Gastrocnemius medialis (tissue), 4 donors: ENCODE measurements at regions not wholly inside any gene's neighbourhood (a gene's known extent, or its start where the extent isn't known, plus 50 kb on each side); places are given as distances from the start of the nearest gene placed in this dataset.
"Not testable (repeated sequence)": the region's sequence is repeated elsewhere in the genome, so short reads cannot be mapped to it uniquely, and the experiment has no call there.

Experiments
- ATAC-seq, 2 donors: fragments of 150-250 bp; one replicate each; pipeline ENCODE4 v1.9.1; 2016
- DNase-seq, 2 donors: peaks; one replicate each; pipeline ENCODE4 v3.0.0-alpha.2; 2019
- H3K27ac ChIP-seq, 4 donors: fragments of 200-600 bp; sonication (generic); 1 replicate in 1 of 4; 2 replicates in 3 of 4; pipeline ENCODE4 v1.5.1; 2016 to 2018; ENCODE audit warnings: mild to moderate bottlenecking in 2 of 4, moderate library complexity in 1 of 4
- H3K27me3 ChIP-seq, 3 donors: fragments of 200-600 bp; sonication (generic) in 2 of 3; 1 replicate in 1 of 3; 2 replicates in 2 of 3; pipeline versions ENCODE4 v1.5.1 to v1.6.0; 2016 to 2019; ENCODE audit warnings: mild to moderate bottlenecking in 1 of 3, moderate library complexity in 1 of 3
- H3K36me3 ChIP-seq, 2 donors: fragments of 200-600 bp; sonication (generic) in 1 of 2; one replicate each; pipeline ENCODE4 v1.5.1; 2017 to 2018
- H3K4me1 ChIP-seq, 2 donors: fragments of 200-600 bp; sonication (generic) in 1 of 2; one replicate each; pipeline ENCODE4 v1.5.1; 2016 to 2017; ENCODE audit warnings: mild to moderate bottlenecking in 2 of 2
- H3K4me3 ChIP-seq, 4 donors: fragments of 200-600 bp; sonication (generic) in 3 of 4; 1 replicate in 1 of 4; 2 replicates in 3 of 4; pipeline ENCODE4 v1.5.1; 2016 to 2019; ENCODE audit warnings: mild to moderate bottlenecking in 2 of 4
- H3K9me3 ChIP-seq, 3 donors: fragments of 200-600 bp; sonication (generic) in 2 of 3; 1 replicate in 1 of 3; 2 replicates in 2 of 3; pipeline ENCODE4 v1.5.1; 2016 to 2019
- POLR2A ChIP-seq, 2 donors: fragments of 450-650 bp; IDR thresholded peaks; one replicate each; pipeline ENCODE4 v1.6.1; 2017; ENCODE audit warnings: antibody characterized with exemption in 2 of 2, mild to moderate bottlenecking in 2 of 2, moderate library complexity in 2 of 2
- in situ Hi-C, 4 donors: fragments of 200-750 bp; cut with MboI; loops; one replicate each; pipeline versions ENCODE4 v1.15.0 to v1.8.0; 2017; ENCODE audit warnings: low sequenced_read_pairs in 4 of 4
- intact Hi-C: fragments of 100-400 bp; cut with DNase I; formaldehyde crosslinking; loops from one replicate; pipeline ENCODE4 v1.15.1; 2023; ENCODE audit warnings: low total_unique reads
- TF ChIP-seq, protein P1 (sequence below), 5 experiments: fragments of 450-650 bp in 3 of 5; fragments of 200-600 bp in 2 of 5; sonication (generic) in 2 of 5; IDR thresholded peaks in 4 of 5; conservative IDR thresholded peaks in 1 of 5; 1 replicate in 4 of 5; 2 replicates in 1 of 5; pipeline ENCODE4 v1.5.1; 2016 to 2019; ENCODE audit warnings: antibody characterized with exemption in 5 of 5, mild to moderate bottlenecking in 3 of 5, moderate library complexity in 3 of 5

GRCh38 chr5:6243706-6244338 lies 134.5 kb downstream of the MED10 start:
- Histone ChIP-seq H3K4me1 (no peaks in the 10 kb centered on the region), H3K27ac (no peak overlapping the region), H3K27me3 (no peaks in the 10 kb centered on the region), H3K36me3 (no peaks in the 10 kb centered on the region), H3K9me3 (peaks cover 0 to 5% (median 0%) of the 10 kb centered on the region in 3 donors), H3K4me3 (no peak overlapping the region)
- ATAC-seq (no peak), DNase-seq (no peak)
- TF ChIP-seq, protein P1, sequence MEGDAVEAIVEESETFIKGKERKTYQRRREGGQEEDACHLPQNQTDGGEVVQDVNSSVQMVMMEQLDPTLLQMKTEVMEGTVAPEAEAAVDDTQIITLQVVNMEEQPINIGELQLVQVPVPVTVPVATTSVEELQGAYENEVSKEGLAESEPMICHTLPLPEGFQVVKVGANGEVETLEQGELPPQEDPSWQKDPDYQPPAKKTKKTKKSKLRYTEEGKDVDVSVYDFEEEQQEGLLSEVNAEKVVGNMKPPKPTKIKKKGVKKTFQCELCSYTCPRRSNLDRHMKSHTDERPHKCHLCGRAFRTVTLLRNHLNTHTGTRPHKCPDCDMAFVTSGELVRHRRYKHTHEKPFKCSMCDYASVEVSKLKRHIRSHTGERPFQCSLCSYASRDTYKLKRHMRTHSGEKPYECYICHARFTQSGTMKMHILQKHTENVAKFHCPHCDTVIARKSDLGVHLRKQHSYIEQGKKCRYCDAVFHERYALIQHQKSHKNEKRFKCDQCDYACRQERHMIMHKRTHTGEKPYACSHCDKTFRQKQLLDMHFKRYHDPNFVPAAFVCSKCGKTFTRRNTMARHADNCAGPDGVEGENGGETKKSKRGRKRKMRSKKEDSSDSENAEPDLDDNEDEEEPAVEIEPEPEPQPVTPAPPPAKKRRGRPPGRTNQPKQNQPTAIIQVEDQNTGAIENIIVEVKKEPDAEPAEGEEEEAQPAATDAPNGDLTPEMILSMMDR (IDR thresholded peaks at IDR 0.05 in 4 of 5, conservative IDR thresholded peaks at IDR 0.05 in 1 of 5) = no peak
- no peak for TF ChIP-seq POLR2A (IDR thresholded peaks at IDR 0.05)
- intact Hi-C loops (no loop called here), in situ Hi-C loops (no loop called here)

GRCh38 chr5:6241056-6241455 lies 137.3 kb downstream of the MED10 start:
- DNase-seq, ATAC-seq, H3K27ac ChIP-seq, H3K27me3 ChIP-seq, H3K4me3 ChIP-seq, intact Hi-C loops, H3K9me3 ChIP-seq, H3K4me1 ChIP-seq, H3K36me3 ChIP-seq, in situ Hi-C loops: not testable (repeated sequence)

DNA sequence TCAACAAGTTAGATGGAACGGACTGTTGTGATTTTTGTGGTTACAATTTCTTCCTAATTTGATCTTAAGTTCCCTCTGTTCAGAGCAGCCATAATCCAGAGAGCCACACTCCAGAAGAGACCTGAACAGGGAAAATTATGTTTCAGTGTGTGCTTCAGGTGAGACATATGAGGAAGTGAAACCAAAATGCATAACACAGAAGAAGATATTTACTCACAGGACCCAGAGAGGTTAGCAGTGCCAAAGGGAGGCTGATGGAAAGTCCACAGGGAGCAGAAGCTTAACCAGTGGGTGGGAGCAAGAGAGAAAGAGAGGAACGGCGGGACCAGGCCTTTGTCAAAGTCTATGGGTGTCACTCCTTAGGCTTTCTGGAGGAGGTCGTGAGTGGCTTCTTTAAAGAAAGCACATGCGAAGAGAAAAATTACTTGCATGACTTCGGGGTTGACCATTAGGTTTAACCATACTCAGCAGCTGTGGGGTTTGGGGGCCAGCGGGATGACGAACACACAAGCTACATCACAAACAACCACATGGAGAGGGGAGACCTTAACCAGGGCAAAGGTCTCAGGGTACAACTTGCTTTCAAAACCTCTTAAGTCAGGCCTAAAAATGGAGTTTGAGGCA lies 141.4 kb downstream of the MED10 start:
- DNase-seq (no peak), ATAC-seq (no peak)
- Histone ChIP-seq H3K9me3 (peaks cover 0 to 5% (median 0%) of the 10 kb centered on the region in 3 donors), H3K4me1 (no peaks in the 10 kb centered on the region), H3K27ac (no peak overlapping the region), H3K4me3 (no peak overlapping the region), H3K36me3 (no peaks in the 10 kb centered on the region), H3K27me3 (no peaks in the 10 kb centered on the region)
- TF ChIP-seq, protein P1 (IDR thresholded peaks at IDR 0.05 in 4 of 5, conservative IDR thresholded peaks at IDR 0.05 in 1 of 5) = no peak
- no peak for TF ChIP-seq POLR2A (IDR thresholded peaks at IDR 0.05)
- intact Hi-C loops (no loop called here), in situ Hi-C loops (no loop called here)

- intact Hi-C loops = no loop called here
These were observed 142.1 kb downstream of the MED10 start for GRCh38 chr5:6236170-6236793.

GRCh38 chr5:6235726-6236125 lies 142.6 kb downstream of the MED10 start:
- TF ChIP-seq, protein P1 (IDR thresholded peaks at IDR 0.05 in 4 of 5, conservative IDR thresholded peaks at IDR 0.05 in 1 of 5) = no peak
- TF ChIP-seq POLR2A (IDR thresholded peaks at IDR 0.05) = no peak
- Histone ChIP-seq H3K36me3 (no peaks in the 10 kb centered on the region), H3K9me3 (peaks cover 0 to 5% (median 0%) of the 10 kb centered on the region in 3 donors), H3K27me3 (no peaks in the 10 kb centered on the region), H3K27ac (no peak overlapping the region), H3K4me3 (no peak overlapping the region), H3K4me1 (no peaks in the 10 kb centered on the region)
- no peak for ATAC-seq
- in situ Hi-C loops = no loop called here
- intact Hi-C loops = no loop called here
- DNase-seq = no peak

More at GRCh38 chr5:6236170-6236793, 142.1 kb downstream of the MED10 start:
- Histone ChIP-seq H3K4me3 (no peak overlapping the region), H3K9me3 (peaks cover 0 to 5% (median 0%) of the 10 kb centered on the region in 3 donors), H3K36me3 (no peaks in the 10 kb centered on the region), H3K27me3 (no peaks in the 10 kb centered on the region), H3K27ac (no peak overlapping the region), H3K4me1 (no peaks in the 10 kb centered on the region)
- ATAC-seq = no peak
- TF ChIP-seq POLR2A (IDR thresholded peaks at IDR 0.05) = no peak
- TF ChIP-seq, protein P1 (IDR thresholded peaks at IDR 0.05 in 4 of 5, conservative IDR thresholded peaks at IDR 0.05 in 1 of 5) = no peak
- in situ Hi-C loops = no loop called here
- DNase-seq = no peak
